ENCODE measurements at regions not wholly inside any gene's neighbourhood (a gene's known extent, or its start where the extent isn't known, plus 50 kb on each side); places are given as distances from the start of the nearest gene placed in this dataset.

DNA sequence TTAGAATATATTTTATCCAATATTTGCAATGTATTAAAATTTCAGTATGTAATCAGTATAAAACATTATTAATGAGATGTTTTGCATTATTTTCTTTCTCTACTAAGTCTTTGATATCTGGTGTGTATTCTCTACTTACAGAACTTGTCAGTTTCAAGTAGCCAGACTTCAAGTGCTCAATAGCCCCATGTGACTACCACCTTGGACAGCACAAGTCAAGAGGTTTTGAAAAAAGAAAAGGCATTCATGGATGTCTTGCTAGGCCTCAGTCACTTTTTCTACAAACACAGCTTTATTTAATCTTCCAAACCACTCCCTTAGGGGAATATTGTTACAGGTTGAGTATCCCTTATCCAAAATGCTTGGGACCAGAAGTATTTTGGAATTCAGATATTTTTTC is 189.4 kb downstream of the QDPR start:
- H3K9me3 Mint-ChIP-seq (ENCODE audit: low read depth), result no peaks in the 10 kb centered on the region
- peaks cover 15% of the 10 kb centered on the region for H3K27me3 Mint-ChIP-seq
- H3K4me1 Mint-ChIP-seq (ENCODE audit: low read depth), result no peaks in the 10 kb centered on the region
- H3K36me3 Mint-ChIP-seq (ENCODE audit: insufficient read depth), result no peaks in the 10 kb centered on the region
- DNase-seq (ENCODE audit: low spot score, unreplicated experiment), result no peak
- no peak overlapping the region for H3K4me3 Mint-ChIP-seq (ENCODE audit: low read depth)
- TF ChIP-seq, protein P1, sequence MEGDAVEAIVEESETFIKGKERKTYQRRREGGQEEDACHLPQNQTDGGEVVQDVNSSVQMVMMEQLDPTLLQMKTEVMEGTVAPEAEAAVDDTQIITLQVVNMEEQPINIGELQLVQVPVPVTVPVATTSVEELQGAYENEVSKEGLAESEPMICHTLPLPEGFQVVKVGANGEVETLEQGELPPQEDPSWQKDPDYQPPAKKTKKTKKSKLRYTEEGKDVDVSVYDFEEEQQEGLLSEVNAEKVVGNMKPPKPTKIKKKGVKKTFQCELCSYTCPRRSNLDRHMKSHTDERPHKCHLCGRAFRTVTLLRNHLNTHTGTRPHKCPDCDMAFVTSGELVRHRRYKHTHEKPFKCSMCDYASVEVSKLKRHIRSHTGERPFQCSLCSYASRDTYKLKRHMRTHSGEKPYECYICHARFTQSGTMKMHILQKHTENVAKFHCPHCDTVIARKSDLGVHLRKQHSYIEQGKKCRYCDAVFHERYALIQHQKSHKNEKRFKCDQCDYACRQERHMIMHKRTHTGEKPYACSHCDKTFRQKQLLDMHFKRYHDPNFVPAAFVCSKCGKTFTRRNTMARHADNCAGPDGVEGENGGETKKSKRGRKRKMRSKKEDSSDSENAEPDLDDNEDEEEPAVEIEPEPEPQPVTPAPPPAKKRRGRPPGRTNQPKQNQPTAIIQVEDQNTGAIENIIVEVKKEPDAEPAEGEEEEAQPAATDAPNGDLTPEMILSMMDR (IDR thresholded peaks at IDR 0.05; ENCODE audit: unreplicated experiment), result no peak
- H3K27ac Mint-ChIP-seq, result no peak overlapping the region

DNA sequence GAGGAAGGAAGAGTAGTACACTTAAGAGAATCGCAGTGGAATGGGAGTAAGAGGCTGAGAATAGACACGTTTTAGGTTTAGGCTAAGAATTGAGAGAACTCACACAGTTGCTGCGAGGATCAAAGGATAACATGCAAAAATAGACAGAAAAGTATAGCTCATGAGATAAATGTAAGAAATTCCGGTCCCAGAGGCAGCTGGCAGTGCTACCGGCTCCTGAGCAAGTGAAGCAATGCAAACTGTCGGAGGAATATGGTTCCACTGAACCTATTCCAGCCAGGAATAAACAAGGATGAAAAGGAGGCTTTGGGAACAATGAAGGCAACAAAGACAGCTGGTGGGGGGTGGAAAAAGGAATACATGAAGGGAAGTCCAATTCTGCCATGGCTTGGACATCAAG is 191.8 kb downstream of the QDPR start:
- Mint-ChIP-seq H3K36me3 (ENCODE audit: insufficient read depth) (no peaks in the 10 kb centered on the region), H3K27me3 (peaks cover 15% of the 10 kb centered on the region), H3K9me3 (ENCODE audit: low read depth) (no peaks in the 10 kb centered on the region), H3K27ac (no peak overlapping the region), H3K4me1 (ENCODE audit: low read depth) (no peaks in the 10 kb centered on the region), H3K4me3 (ENCODE audit: low read depth) (no peak overlapping the region)
- no peak for DNase-seq (ENCODE audit: low spot score, unreplicated experiment)
- TF ChIP-seq, protein P1 (IDR thresholded peaks at IDR 0.05; ENCODE audit: unreplicated experiment), result no peak

DNA sequence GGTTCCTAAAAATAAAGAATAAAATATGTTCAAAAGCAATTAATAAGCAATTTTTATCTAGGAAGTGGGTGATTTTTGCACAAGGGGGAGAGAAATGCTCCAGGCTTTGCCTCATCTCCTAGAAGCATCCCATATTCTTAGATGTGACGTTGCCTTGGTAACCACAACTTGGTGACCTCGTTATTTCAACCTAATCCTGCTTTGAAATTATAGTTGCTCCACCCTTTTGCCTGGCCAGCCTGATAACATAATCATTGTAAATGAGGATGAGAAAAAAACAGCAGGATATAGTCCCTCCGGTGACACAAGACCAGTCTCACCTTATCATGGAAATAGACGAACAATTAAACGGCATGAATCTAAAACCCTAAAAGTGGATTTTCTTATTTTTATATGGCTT is 194.4 kb downstream of the QDPR start:
- Mint-ChIP-seq H3K4me1 (ENCODE audit: low read depth) (no peaks in the 10 kb centered on the region), H3K4me3 (ENCODE audit: low read depth) (no peak overlapping the region), H3K27ac (no peak overlapping the region), H3K27me3 (peaks cover 8% of the 10 kb centered on the region), H3K36me3 (ENCODE audit: insufficient read depth) (no peaks in the 10 kb centered on the region), H3K9me3 (ENCODE audit: low read depth) (no peaks in the 10 kb centered on the region)
- TF ChIP-seq, protein P1 (IDR thresholded peaks at IDR 0.05; ENCODE audit: unreplicated experiment), result no peak
- DNase-seq (ENCODE audit: low spot score, unreplicated experiment), result no peak

DNA sequence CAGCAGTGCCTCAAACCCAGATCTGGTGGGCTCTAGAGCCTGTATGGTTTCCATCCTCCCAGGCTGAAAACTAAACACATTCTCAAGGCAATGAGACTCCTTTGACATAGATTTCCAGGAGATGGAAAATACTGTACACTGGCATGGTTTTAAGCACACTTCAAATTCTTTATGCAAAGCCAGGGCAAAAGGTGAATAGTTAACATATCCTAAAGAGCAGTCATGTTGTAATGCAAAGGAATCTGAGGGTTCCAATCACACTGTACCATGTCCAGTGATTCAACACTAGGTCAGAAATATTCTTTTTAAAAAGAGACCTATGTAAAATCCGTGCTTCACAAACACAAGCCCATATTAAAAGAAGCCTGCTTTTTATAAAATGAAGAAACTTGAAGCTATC is 195.3 kb downstream of the QDPR start:
- Mint-ChIP-seq H3K36me3 (ENCODE audit: insufficient read depth) (no peaks in the 10 kb centered on the region), H3K27me3 (peaks cover 8% of the 10 kb centered on the region), H3K9me3 (ENCODE audit: low read depth) (no peaks in the 10 kb centered on the region), H3K27ac (no peak overlapping the region), H3K4me1 (ENCODE audit: low read depth) (no peaks in the 10 kb centered on the region), H3K4me3 (ENCODE audit: low read depth) (no peak overlapping the region)
- DNase-seq (ENCODE audit: low spot score, unreplicated experiment), result no peak
- TF ChIP-seq, protein P1 (IDR thresholded peaks at IDR 0.05; ENCODE audit: unreplicated experiment), result no peak

DNA sequence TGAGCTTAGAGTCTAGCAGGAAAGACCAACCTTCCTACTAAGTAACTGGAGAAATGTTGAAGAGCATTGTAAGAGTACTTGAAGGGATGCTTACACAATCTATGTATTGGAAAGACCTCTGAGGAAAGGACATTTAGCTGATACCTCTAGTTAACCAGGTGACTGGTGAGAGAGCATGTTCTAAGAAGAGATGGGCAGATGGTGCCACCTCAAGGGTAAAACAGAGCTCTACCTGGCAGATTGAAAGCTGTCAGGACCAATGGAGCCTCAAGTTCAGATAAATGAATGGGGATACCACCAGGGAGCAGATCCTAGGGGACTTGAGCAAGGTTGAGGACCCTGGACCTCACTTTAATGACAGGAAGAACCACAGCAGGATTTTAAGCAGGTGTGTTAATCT is 196.4 kb downstream of the QDPR start:
- no peak overlapping the region for H3K4me3 Mint-ChIP-seq (ENCODE audit: low read depth)
- H3K36me3 Mint-ChIP-seq (ENCODE audit: insufficient read depth), result no peaks in the 10 kb centered on the region
- no peaks in the 10 kb centered on the region for H3K9me3 Mint-ChIP-seq (ENCODE audit: low read depth)
- H3K27me3 Mint-ChIP-seq, result peaks cover 4% of the 10 kb centered on the region
- no peak for DNase-seq (ENCODE audit: low spot score, unreplicated experiment)
- TF ChIP-seq, protein P1 (IDR thresholded peaks at IDR 0.05; ENCODE audit: unreplicated experiment), result no peak
- no peaks in the 10 kb centered on the region for H3K4me1 Mint-ChIP-seq (ENCODE audit: low read depth)
- no peak overlapping the region for H3K27ac Mint-ChIP-seq

Measured in progenitor cell of endocrine pancreas (in vitro differentiated cells).